GM23338 (cell line): ENCODE measurements at regions not wholly inside any gene's neighbourhood (a gene's known extent, or its start where the extent isn't known, plus 50 kb on each side); places are given as distances from the start of the nearest gene placed in this dataset.

Experiments
- ATAC-seq: fragments of 200-7000 bp; cut with Tn5 transposase; 3 replicates; pipeline ENCODE4 v1.9.1; 2020
- DNase-seq: peaks from one replicate; pipeline ENCODE4 v3.0.0-alpha.2; 2015; ENCODE audit warnings: low spot score
- H2AFZ ChIP-seq: fragments of 200-600 bp; sonication (generic); 2 replicates; pipeline ENCODE4 v1.8.0; 2016; ENCODE audit warnings: antibody characterized with exemption, mild to moderate bottlenecking, moderate library complexity
- H3F3A ChIP-seq: fragments of 200-600 bp; sonication (generic); replicated peaks from 2 replicates; pipeline ENCODE4 v1.8.0; 2017; ENCODE audit warnings: antibody characterized with exemption, mixed run types, low read depth
- H3K27ac ChIP-seq: fragments of 200-600 bp; sonication (generic); 2 replicates; pipeline ENCODE4 v1.6.1; 2016; ENCODE audit warnings: low read depth
- H3K27me3 ChIP-seq: fragments of 200-600 bp; sonication (generic); 2 replicates; pipeline ENCODE4 v1.8.0; 2016; ENCODE audit warnings: mild to moderate bottlenecking, mixed run types, moderate library complexity; ENCODE audit not compliant: insufficient read depth
- H3K36me3 ChIP-seq: fragments of 200-600 bp; sonication (generic); 2 replicates; pipeline ENCODE4 v1.8.0; 2016; ENCODE audit warnings: mild to moderate bottlenecking; ENCODE audit not compliant: insufficient read depth
- H3K4me1 ChIP-seq: fragments of 200-600 bp; sonication (generic); 2 replicates; pipeline ENCODE4 v1.8.0; 2016; ENCODE audit warnings: mild to moderate bottlenecking, moderate library complexity; ENCODE audit not compliant: insufficient read depth
- H3K4me2 ChIP-seq: fragments of 200-600 bp; sonication (generic); 2 replicates; pipeline ENCODE4 v1.7.1; 2017; ENCODE audit warnings: mixed run types
- H3K4me3 ChIP-seq: fragments of 200-600 bp; sonication (generic); 2 replicates; pipeline ENCODE4 v1.6.1; 2016; ENCODE audit warnings: mixed run types
- H3K79me2 ChIP-seq: fragments of 200-600 bp; sonication (generic); replicated peaks from 2 replicates; pipeline ENCODE4 v1.8.0; 2017; ENCODE audit warnings: mild to moderate bottlenecking; ENCODE audit not compliant: insufficient read depth
- H3K9me2 ChIP-seq: fragments of 200-600 bp; sonication (generic); 2 replicates; pipeline ENCODE4 v1.8.0; 2017; ENCODE audit not compliant: insufficient read depth
- H4K20me1 ChIP-seq: fragments of 200-600 bp; sonication (generic); replicated peaks from 2 replicates; pipeline ENCODE4 v1.8.0; 2017; ENCODE audit warnings: mild to moderate bottlenecking; ENCODE audit not compliant: insufficient read depth
- H3K27ac Mint-ChIP-seq: 2 replicates; pipeline ENCODE4 v1.8.0; 2020; ENCODE audit warnings: inconsistent platforms, mild to moderate bottlenecking, moderate library complexity, mixed read lengths
- H3K27me3 Mint-ChIP-seq: 3 replicates; pipeline ENCODE4 v1.8.0; 2022; ENCODE audit warnings: low read depth, mild to moderate bottlenecking, moderate library complexity, mixed read lengths, inconsistent platforms; ENCODE audit not compliant: insufficient read depth, poor library complexity
- H3K36me3 Mint-ChIP-seq: 3 replicates; pipeline ENCODE4 v1.8.0; 2021; ENCODE audit warnings: low read depth, mild to moderate bottlenecking, inconsistent platforms, moderate library complexity, mixed read lengths
- H3K4me1 Mint-ChIP-seq: 3 replicates; pipeline ENCODE4 v1.8.0; 2020; ENCODE audit warnings: mild to moderate bottlenecking, inconsistent platforms, mixed read lengths
- H3K4me3 Mint-ChIP-seq: 3 replicates; pipeline ENCODE4 v1.8.0; 2021; ENCODE audit warnings: moderate library complexity, mild to moderate bottlenecking, inconsistent platforms, mixed read lengths
- H3K9me3 Mint-ChIP-seq: 3 replicates; pipeline ENCODE4 v1.8.0; 2020; ENCODE audit warnings: moderate library complexity, mild to moderate bottlenecking, inconsistent platforms, mixed read lengths
- CREB1 ChIP-seq: fragments of 250-450 bp; sonication (Bioruptor Pico); IDR thresholded peaks from 2 replicates; pipeline ENCODE4 v1.5.0; 2020; ENCODE audit warnings: low read depth, mild to moderate bottlenecking, moderate library complexity
- ETS1 ChIP-seq: IDR thresholded peaks from 2 replicates; pipeline ENCODE4 v1.6.1; 2016; ENCODE audit warnings: antibody characterized with exemption
- EZH2 ChIP-seq: fragments of 200-600 bp; sonication (generic); IDR thresholded peaks from one replicate; pipeline ENCODE4 v1.8.0; 2017; ENCODE audit warnings: antibody characterized with exemption, mild to moderate bottlenecking, low read depth; ENCODE audit not compliant: unreplicated experiment
- JUNB ChIP-seq: IDR thresholded peaks from one replicate; pipeline ENCODE4 v1.6.1; 2016; ENCODE audit warnings: antibody characterized with exemption; ENCODE audit not compliant: unreplicated experiment
- NANOG ChIP-seq: IDR thresholded peaks from 2 replicates; pipeline ENCODE4 v1.6.1; 2016; ENCODE audit warnings: antibody characterized with exemption, borderline replicate concordance
- POLR2AphosphoS5 ChIP-seq: IDR thresholded peaks from 2 replicates; pipeline ENCODE4 v1.6.1; 2016; ENCODE audit warnings: antibody characterized with exemption, low read depth
- STAT1 ChIP-seq: IDR thresholded peaks from one replicate; pipeline ENCODE4 v1.6.1; 2016; ENCODE audit warnings: antibody characterized with exemption; ENCODE audit not compliant: unreplicated experiment
- ZNF114 ChIP-seq: fragments of 250-450 bp; sonication (Bioruptor Pico); IDR thresholded peaks from 2 replicates; pipeline ENCODE4 v1.5.0; 2020; ENCODE audit warnings: mild to moderate bottlenecking, moderate library complexity
- ZNF331 ChIP-seq: fragments of 250-450 bp; sonication (Bioruptor Pico); IDR thresholded peaks from 2 replicates; pipeline ENCODE4 v1.5.0; 2020; ENCODE audit warnings: low read depth, mild to moderate bottlenecking, moderate library complexity
- ZNF462 ChIP-seq: fragments of 250-450 bp; sonication (Bioruptor Pico); IDR thresholded peaks from 2 replicates; pipeline ENCODE4 v1.5.0; 2020; ENCODE audit warnings: mild to moderate bottlenecking, moderate library complexity

- Histone ChIP-seq H3K4me3 (no peak overlapping the region), H3K27ac (no peak overlapping the region), H3F3A (no peaks in the 10 kb centered on the region), H2AFZ (no peak overlapping the region), H3K36me3 (no peaks in the 10 kb centered on the region), H3K9me2 (0 out of 2 replicates have a peak, but pooled peaks cover 5% of the 10 kb centered on the region), H3K4me2 (no peak overlapping the region), H4K20me1 (no peaks in the 10 kb centered on the region), H3K79me2 (no peaks in the 10 kb centered on the region), H3K4me1 (peaks cover 10% of the 10 kb centered on the region), H3K27me3 (no peaks in the 10 kb centered on the region; the same call in 1 of the 2 replicates)
- H3K27me3 Mint-ChIP-seq: peaks cover 8% of the 10 kb centered on the region
- TF ChIP-seq ZNF114: no peak
- no peak for TF ChIP-seq NANOG
- no peak for TF ChIP-seq STAT1
- TF ChIP-seq CREB1 (CRISPR knock-in tag): no peak
- no peak for TF ChIP-seq ETS1
- TF ChIP-seq ZNF331 (CRISPR knock-in tag): no peak
- TF ChIP-seq EZH2: no peak
- no peak for TF ChIP-seq JUNB
- no peak for TF ChIP-seq ZNF462 (CRISPR knock-in tag)
- no peak for TF ChIP-seq POLR2AphosphoS5
- H3K27ac Mint-ChIP-seq: no peak overlapping the region
- peaks cover 17% of the 10 kb centered on the region; the same call in 2 of the 3 replicates for H3K4me1 Mint-ChIP-seq
- DNase-seq (no peak), ATAC-seq (no peak)
- H3K36me3 Mint-ChIP-seq: no peaks in the 10 kb centered on the region
- H3K4me3 Mint-ChIP-seq: no peak overlapping the region
- no peaks in the 10 kb centered on the region for H3K9me3 Mint-ChIP-seq
Measured at GRCh38 chr10:120282846-120283492, 174.1 kb upstream of the PLPP4 start.
